ENCODE measurements at regions not wholly inside any gene's neighbourhood (a gene's known extent, or its start where the extent isn't known, plus 50 kb on each side); places are given as distances from the start of the nearest gene placed in this dataset.

GRCh38 chr19:20412846-20413245, 152.7 kb downstream of the ZNF737 start:
- H3K9ac ChIP-seq (ENCODE audit: low read depth, low read length) = no peak overlapping the region
- no peak overlapping the region for H2BK20ac ChIP-seq (ENCODE audit: low read depth, low read length)
- no peaks in the 10 kb centered on the region for H3K36me3 ChIP-seq (ENCODE audit: control insufficient read depth, insufficient read depth, low read length)
- H3K56ac ChIP-seq (ENCODE audit: extremely low read depth, insufficient read depth, low read length) = no peak overlapping the region
- H3K27ac ChIP-seq (ENCODE audit: insufficient read depth, low read length) = no peak overlapping the region
- no peak for DNase-seq
- H2AFZ ChIP-seq (replicated peaks; ENCODE audit: low read length, poor library complexity) = no peak overlapping the region
- H3K23ac ChIP-seq (ENCODE audit: low read depth, low read length) = no peak overlapping the region
- dilution Hi-C loops (cut with HindIII; ENCODE audit: low sequenced_read_pairs, unreplicated experiment) (no loop called here), intact Hi-C loops (cut with micrococcal nuclease) (no loop called here), in situ Hi-C loops (cut with MboI; ENCODE audit: low sequenced_read_pairs) (no loop called here)
- no peaks in the 10 kb centered on the region for H3K79me1 ChIP-seq (ENCODE audit: low read depth in 1 of 2, low read length in 2 of 2)
- H2AK9ac ChIP-seq (replicated peaks; ENCODE audit: low read depth, low read length, poor library complexity) = no peak overlapping the region
- peaks cover 2% of the 10 kb centered on the region; the same call in 1 of the 2 replicates for H3K9me3 ChIP-seq (ENCODE audit: control insufficient read depth, insufficient read depth, low read length)
- no peak for TF ChIP-seq RFX5 (IDR thresholded peaks at IDR 0.05; ENCODE audit: low read depth, low read length)
- TF ChIP-seq, protein P1, sequence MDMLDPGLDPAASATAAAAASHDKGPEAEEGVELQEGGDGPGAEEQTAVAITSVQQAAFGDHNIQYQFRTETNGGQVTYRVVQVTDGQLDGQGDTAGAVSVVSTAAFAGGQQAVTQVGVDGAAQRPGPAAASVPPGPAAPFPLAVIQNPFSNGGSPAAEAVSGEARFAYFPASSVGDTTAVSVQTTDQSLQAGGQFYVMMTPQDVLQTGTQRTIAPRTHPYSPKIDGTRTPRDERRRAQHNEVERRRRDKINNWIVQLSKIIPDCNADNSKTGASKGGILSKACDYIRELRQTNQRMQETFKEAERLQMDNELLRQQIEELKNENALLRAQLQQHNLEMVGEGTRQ (IDR thresholded peaks at IDR 0.05; ENCODE audit: low read depth, low read length) = no peak
- no peak for TF ChIP-seq ELK1 (IDR thresholded peaks at IDR 0.05; ENCODE audit: borderline replicate concordance, low read depth, low read length)
- no peak for TF ChIP-seq RCOR1 (IDR thresholded peaks at IDR 0.05; ENCODE audit: insufficient replicate concordance, low read length)
- TF ChIP-seq FOS (IDR thresholded peaks at IDR 0.05; ENCODE audit: low read depth, low read length) = no peak
- TF ChIP-seq SMC3 (IDR thresholded peaks at IDR 0.05; ENCODE audit: low read depth, low read length) = no peak
- no peak for TF ChIP-seq MAFK (IDR thresholded peaks at IDR 0.05; ENCODE audit: low read depth, low read length)
- no peak for TF ChIP-seq CHD1 (IDR thresholded peaks at IDR 0.05; ENCODE audit: low read depth, low read length)
- no peak for TF ChIP-seq MXI1 (IDR thresholded peaks at IDR 0.05; ENCODE audit: borderline replicate concordance, low read depth, low read length)
- TF ChIP-seq MAZ (IDR thresholded peaks at IDR 0.05; ENCODE audit: borderline replicate concordance, low read depth, low read length) = no peak
- TF ChIP-seq RAD21 (IDR thresholded peaks at IDR 0.05; ENCODE audit: low read length) = no peak
- TF ChIP-seq CEBPB (IDR thresholded peaks at IDR 0.05; ENCODE audit: low read depth, low read length) = no peak
- TF ChIP-seq NFE2L2 (IDR thresholded peaks at IDR 0.05; ENCODE audit: low read depth, low read length) = no peak
- H3K4ac ChIP-seq (ENCODE audit: low read depth, low read length) = no peak overlapping the region
- no peak overlapping the region for H2BK5ac ChIP-seq (ENCODE audit: low read depth, low read length, poor library complexity, severe bottlenecking)
- ATAC-seq (ENCODE audit: low read depth) = no peak
- no peaks in the 10 kb centered on the region for H3K4me1 ChIP-seq (ENCODE audit: control insufficient read depth, insufficient read depth, low read length)
- no peak overlapping the region for H4K8ac ChIP-seq (ENCODE audit: low read depth in 2 of 2, low read length in 2 of 2)
- no peak overlapping the region for H3K14ac ChIP-seq (replicated peaks; ENCODE audit: low read depth, low read length)
- BruUV-seq (replicated peaks) = no TSS peak
- H3K27me3 ChIP-seq (ENCODE audit: control insufficient read depth, insufficient read depth, low read length) = no peaks in the 10 kb centered on the region
- ChIA-PET CTCF (no interaction called here), POLR2A (ENCODE audit: unreplicated experiment) (no interaction called here)
- H4K5ac ChIP-seq (ENCODE audit: low read depth, low read length) = no peak overlapping the region
- no peak overlapping the region for H2AK5ac ChIP-seq (ENCODE audit: low read depth, low read length)
- no peak overlapping the region for H2BK120ac ChIP-seq (ENCODE audit: low read depth, low read length)
- H2BK15ac ChIP-seq (ENCODE audit: low read depth, low read length) = no peak overlapping the region
- no peaks in the 10 kb centered on the region for H3K9me1 ChIP-seq (ENCODE audit: insufficient read depth, low read length)
- H3K4me3 ChIP-seq (ENCODE audit: insufficient read depth, low read depth, low read length) = no peak overlapping the region
- no peak overlapping the region for H3K18ac ChIP-seq (ENCODE audit: low read depth, low read length)
- no peak overlapping the region for H3K4me2 ChIP-seq (ENCODE audit: low read depth, low read length)
- H4K91ac ChIP-seq (ENCODE audit: insufficient read depth, low read depth, low read length) = no peak overlapping the region
- no peaks in the 10 kb centered on the region for H4K20me1 ChIP-seq (ENCODE audit: insufficient read depth, low read length)
